ENCODE measurements at regions not wholly inside any gene's neighbourhood (a gene's known extent, or its start where the extent isn't known, plus 50 kb on each side); places are given as distances from the start of the nearest gene placed in this dataset.

- no peak overlapping the region for H3K4me3 ChIP-seq (replicated peaks; ENCODE audit: insufficient read depth, low read length)
- DNase-seq (ENCODE audit: low read depth in 1 of 2, low spot score in 1 of 2) = no peak
- TF ChIP-seq CTCF (IDR thresholded peaks at IDR 0.05; ENCODE audit: insufficient read depth, low read length) (no peak), REST (IDR thresholded peaks at IDR 0.05; ENCODE audit: insufficient replicate concordance, low read depth) (no peak), SPI1 (IDR thresholded peaks at IDR 0.05; ENCODE audit: borderline replicate concordance, low read depth) (no peak), POLR2AphosphoS5 (IDR thresholded peaks at IDR 0.05; ENCODE audit: low read depth) (no peak), GABPA (IDR thresholded peaks at IDR 0.05; ENCODE audit: low read depth) (no peak)
- H3K27me3 ChIP-seq (ENCODE audit: insufficient read depth, poor library complexity, severe bottlenecking) = peaks cover 7% of the 10 kb centered on the region
- no peak overlapping the region for H3K27ac ChIP-seq (replicated peaks)
Measured at GRCh38 chr3:124092811-124093210, 100.9 kb upstream of the ROPN1 start.

- Histone ChIP-seq H3K27me3 (ENCODE audit: insufficient read depth, poor library complexity, severe bottlenecking) (peaks cover 10% of the 10 kb centered on the region), H3K4me3 (replicated peaks; ENCODE audit: insufficient read depth, low read length) (no peak overlapping the region), H3K27ac (replicated peaks) (no peak overlapping the region)
- DNase-seq (ENCODE audit: low read depth in 1 of 2, low spot score in 1 of 2) = no peak
- no peak for TF ChIP-seq REST (IDR thresholded peaks at IDR 0.05; ENCODE audit: insufficient replicate concordance, low read depth)
- no peak for TF ChIP-seq GABPA (IDR thresholded peaks at IDR 0.05; ENCODE audit: low read depth)
- no peak for TF ChIP-seq POLR2AphosphoS5 (IDR thresholded peaks at IDR 0.05; ENCODE audit: low read depth)
- TF ChIP-seq CTCF (IDR thresholded peaks at IDR 0.05; ENCODE audit: insufficient read depth, low read length) = no peak
- TF ChIP-seq SPI1 (IDR thresholded peaks at IDR 0.05; ENCODE audit: borderline replicate concordance, low read depth) = no peak
Measured at GRCh38 chr3:124094496-124094895, 102.6 kb upstream of the ROPN1 start.

- Histone ChIP-seq H3K27ac (replicated peaks) (no peak overlapping the region), H3K27me3 (ENCODE audit: insufficient read depth, poor library complexity, severe bottlenecking) (peaks cover 12% of the 10 kb centered on the region), H3K4me3 (replicated peaks; ENCODE audit: insufficient read depth, low read length) (no peak overlapping the region)
- DNase-seq (ENCODE audit: low read depth in 1 of 2, low spot score in 1 of 2) = no peak
- no peak for TF ChIP-seq POLR2AphosphoS5 (IDR thresholded peaks at IDR 0.05; ENCODE audit: low read depth)
- TF ChIP-seq CTCF (IDR thresholded peaks at IDR 0.05; ENCODE audit: insufficient read depth, low read length) = no peak
- TF ChIP-seq GABPA (IDR thresholded peaks at IDR 0.05; ENCODE audit: low read depth) = no peak
- no peak for TF ChIP-seq REST (IDR thresholded peaks at IDR 0.05; ENCODE audit: insufficient replicate concordance, low read depth)
- TF ChIP-seq SPI1 (IDR thresholded peaks at IDR 0.05; ENCODE audit: borderline replicate concordance, low read depth) = no peak
Measured at GRCh38 chr3:124097362-124098131, 105.6 kb upstream of the ROPN1 start.
